GM21717 (cell line): ENCODE measurements at regions not wholly inside any gene's neighbourhood (a gene's known extent, or its start where the extent isn't known, plus 50 kb on each side); places are given as distances from the start of the nearest gene placed in this dataset.
"Not testable (repeated sequence)": the region's sequence is repeated elsewhere in the genome, so short reads cannot be mapped to it uniquely, and the experiment has no call there.

Experiments
- ATAC-seq: cut with Tn5 transposase; IDR thresholded peaks from one replicate; pipeline ENCODE4 v1.9.1; 2021; ENCODE audit warnings: mild to moderate bottlenecking, moderate library complexity; ENCODE audit not compliant: unreplicated experiment

DNA sequence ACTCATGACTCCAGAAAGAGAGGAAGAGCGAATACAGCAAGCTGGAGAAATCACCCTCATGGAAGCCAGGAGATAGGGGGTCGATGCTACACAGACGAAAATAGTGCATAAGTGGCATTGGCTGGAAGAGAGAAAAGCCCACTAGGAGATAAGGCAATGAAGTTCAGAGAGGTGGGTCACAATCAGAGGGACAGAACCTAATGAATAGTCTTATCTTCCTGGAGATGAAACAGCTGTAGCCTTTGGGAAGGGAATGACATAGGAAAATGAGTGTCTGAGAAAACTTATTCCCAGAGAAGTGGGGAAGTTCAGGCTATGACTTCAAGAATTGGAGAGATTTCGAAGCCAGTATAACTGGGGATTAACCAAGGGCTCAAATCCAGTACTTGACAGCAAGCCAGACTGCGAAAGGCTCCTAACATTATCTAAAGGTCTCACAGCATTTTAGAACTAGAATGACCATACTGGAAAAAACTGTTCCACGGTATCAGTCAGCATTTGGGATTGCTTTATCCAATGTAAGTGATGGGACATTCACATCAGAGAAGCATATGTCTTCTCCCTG is 211.1 kb downstream of the ZNF365 start:
- ATAC-seq = no peak

DNA sequence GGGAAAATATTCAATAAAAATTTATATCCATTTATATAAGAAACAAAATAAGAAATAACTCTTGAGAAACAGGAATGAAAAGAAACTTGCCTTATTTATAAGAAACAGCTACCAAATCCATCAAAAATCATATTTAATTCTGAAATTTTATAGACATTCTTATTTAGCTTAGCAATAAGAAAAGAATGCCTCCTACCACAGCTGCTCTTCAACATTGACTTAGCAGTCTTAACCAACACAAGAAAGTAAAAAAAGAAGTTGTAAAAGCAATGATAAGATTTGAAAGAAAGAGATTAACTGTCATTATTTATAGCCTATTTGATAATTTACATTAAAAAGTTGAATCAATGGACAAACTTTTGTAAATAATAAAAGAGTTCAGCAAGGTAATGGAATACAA is 212.8 kb downstream of the ZNF365 start:
- no peak for ATAC-seq

DNA sequence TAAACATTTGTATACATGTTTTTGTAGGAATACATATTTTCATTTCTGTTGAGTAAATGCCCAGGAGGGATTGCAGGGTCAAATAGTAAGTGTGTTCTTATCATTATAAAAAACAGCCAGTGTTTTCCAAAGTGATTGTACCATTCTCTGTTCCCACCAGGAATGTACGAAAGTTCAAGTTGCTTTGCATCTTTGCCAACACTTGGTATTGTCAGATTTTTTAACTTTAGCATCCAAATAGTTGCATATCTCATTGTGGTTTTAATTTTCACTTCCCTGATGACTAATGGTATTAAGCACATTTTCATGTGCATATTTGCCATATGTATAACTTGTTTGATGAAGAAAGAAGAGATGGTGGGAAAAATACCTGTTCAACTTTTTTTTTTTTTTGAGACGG is 213.9 kb downstream of the ZNF365 start:
- ATAC-seq = no peak

DNA sequence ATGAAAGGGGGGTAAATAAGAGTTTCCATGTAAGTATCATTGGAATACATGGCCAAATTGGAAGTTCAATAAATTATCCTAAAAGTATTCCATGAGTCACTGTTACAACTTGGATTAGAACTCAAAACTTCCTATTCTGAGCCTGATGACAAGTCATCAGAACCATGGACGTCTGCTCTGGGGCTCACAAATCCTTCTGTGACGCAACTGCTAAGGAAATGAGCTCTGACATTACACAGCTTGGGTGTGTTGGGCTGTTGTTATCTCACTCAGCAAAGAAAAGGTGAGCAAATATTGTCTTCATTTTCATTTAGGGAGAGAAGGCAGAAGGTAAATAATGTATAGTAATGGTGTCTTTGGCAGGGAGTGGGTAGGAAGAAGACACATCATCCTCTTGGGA is 214.8 kb upstream of the ADO start:
- ATAC-seq = no peak

DNA sequence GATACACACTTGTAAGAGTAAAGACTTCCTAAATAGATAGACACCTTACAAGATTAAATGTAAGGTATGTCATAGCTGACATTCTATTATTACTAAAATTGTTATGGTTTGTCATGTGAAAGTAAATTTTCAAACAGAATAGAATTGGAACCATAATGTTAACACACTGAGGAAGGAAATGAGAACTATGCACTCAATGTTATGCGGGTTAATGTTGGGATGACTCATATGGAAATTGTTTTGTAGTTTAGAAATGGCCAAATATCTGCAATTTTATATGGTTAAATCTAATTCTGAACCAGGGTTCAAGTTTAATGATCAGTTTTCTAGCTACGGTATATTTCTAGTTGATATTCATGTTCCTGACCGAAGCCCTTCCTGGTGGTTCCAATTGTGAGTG is 214.2 kb upstream of the ADO start:
- ATAC-seq = no peak

DNA sequence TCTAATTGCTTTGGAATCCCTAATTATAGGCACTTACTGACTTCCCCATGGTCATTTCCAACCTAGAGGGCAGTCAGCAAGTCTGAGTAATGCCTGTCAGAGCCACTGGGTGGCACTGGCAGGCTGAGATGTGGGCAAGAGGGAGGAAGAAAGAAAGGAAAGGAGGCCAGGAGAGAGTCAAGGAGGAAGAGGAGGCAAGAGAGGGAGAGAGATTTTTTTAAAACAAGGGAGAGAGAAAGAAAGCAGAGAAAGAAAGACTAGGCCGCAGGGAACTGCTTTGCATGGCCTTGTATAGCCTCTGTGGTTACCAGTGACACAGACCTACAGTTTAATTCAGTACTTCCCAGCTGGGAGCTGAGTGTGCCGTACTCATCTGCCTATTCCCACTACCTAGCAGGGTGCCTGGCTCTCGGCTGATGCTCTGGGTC is 210.4 kb upstream of the ADO start:
- no peak for ATAC-seq

DNA sequence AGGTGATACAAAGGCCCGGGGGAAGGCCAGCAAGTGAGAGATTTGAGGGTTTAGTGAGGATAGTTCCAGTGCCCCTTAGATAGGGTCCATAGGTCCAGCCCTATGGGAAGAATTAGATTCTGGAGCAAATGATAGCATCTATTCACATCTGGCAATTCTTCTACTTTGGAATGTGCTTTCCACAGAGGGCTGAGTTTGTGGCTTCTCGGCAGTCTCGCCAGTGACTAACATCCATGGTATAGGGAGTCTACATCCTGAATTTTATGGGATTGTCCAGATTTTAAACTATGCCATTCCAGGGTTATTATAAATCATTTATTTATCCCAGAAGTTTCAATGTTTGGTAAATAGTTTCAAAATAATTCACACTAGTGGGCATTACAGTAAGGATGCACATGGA is 207.3 kb upstream of the ADO start:
- ATAC-seq = no peak

DNA sequence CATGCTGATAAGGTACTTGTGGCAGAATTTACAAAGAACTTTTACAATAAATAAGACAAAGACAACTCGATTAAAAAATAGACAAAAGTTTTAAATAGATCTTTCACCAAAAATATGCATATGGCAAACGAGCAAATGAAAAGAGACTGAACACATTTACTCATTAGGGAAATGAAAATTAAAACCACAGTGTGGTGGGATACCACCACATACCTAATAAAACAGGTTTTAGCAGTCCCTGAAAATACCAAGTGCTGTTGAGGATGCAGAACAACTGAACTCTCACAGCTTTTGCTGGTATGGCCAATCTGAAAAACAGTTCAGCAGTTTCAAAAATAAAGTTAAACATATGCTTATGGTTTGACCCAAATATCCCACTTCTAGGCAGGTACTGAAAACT is 205.4 kb upstream of the ADO start:
- ATAC-seq = no peak

DNA sequence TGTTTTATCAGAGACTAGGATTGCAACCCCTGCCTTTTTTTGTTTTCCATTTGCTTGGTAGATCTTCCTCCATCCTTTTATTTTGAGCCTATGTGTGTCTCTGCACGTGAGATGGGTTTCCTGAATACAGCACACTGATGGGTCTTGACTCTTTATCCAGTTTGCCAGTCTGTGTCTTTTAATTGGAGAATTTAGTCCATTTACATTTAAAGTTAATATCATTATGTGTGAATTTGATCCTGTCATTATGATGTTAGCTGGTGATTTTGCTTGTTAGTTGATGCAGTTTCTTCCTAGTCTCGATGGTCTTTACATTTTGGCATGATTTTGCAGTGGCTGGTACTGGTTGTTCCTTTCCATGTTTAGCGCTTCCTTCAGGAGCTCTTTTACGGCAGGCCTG is 198.0 kb upstream of the ADO start:
- ATAC-seq = not testable (repeated sequence)

DNA sequence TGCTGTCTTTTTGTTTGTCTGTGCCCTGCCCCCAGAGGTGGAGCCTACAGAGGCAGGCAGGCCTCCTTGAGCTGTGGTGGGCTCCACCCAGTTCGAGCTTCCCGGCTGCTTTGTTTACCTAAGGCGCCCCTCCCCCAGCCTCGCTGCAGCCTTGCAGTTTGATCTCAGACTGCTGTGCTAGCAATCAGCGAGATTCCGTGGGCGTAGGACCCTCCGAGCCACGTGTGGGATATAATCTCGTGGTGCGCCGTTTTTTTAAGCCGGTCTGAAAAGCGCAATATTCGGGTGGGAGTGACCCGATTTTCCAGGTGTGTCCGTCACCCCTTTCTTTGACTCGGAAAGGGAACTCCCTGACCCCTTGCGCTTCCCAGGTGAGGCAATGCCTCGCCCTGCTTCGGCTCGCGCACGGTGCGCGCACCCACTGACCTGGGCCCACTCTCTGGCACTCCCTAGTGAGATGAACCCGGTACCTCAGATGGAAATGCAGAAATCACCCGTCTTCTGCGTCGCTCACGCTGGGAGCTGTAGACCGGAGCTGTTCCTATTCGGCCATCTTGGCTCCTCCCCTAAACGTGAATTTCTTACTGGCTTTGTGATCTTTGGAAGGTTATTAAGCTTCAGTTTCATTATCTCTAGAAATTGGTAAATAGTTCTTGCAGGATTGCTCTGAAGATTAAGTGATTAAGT is 196.2 kb upstream of the ADO start:
- ATAC-seq = not testable (repeated sequence)

DNA sequence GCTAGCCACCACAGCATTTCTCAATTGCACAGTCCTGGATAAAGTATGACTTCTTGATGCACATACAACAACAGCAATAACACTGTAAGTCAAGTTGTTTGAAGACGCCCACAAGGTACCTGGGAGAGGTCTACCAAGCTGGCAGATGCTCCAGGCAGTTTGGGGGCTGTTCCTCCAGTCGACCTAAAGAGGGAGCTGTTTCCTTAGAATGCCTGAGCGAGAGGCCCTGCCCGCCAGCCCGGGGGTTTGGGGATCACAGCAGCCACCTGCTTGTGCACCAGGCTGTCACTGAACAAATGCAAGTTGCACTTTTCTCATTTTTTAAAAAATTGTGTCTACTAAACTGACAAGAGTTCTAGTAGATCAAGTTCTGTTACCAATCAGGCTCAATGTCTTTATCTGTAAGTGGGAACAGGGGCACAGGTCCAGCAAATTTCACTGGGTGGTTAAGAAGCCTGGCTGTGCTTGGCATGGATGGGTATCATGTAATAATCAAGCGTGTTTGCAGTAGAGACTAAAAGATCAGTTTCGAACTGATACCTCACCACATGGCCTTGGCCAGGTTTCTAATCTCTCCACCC is 193.8 kb upstream of the ADO start:
- ATAC-seq = peak; percentile 89

DNA sequence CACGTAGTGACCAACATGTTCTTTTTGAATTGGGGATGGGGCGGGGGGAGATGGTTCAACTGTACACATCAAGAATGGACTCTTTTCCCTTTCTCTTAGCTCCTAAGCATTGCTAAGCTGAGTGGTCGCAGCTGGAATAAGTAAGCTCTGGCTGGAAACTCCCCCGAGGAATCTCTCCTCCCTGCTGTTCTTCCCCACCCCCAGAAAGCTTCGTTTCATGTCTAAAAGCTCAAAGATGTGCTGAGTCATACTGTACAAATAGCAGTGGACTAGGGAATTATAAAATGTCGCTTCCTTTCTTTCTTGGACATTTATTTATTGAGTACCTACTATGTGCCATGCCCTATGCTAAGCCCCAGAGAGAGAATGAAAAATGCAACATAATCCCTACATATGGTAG is 191.1 kb upstream of the ADO start:
- ATAC-seq = no peak

DNA sequence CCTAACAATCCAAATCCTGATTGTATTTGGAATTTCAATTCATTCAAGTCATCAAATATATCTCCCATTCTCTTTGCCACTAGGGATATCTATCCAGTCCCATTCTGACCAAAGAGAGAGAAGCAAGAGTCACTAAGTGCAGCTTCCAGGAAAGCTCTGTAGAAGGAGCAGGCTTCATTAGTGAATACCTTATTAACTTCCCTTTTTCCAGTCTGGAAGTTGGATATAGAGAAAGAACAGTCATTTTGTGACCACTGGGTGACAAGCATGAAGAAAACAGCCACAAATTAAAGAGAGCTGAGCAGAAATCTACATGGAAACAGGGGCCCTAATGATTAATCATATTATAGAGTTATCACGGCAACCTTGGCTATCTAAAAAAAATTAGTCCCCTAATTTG is 190.7 kb upstream of the ADO start:
- no peak for ATAC-seq

DNA sequence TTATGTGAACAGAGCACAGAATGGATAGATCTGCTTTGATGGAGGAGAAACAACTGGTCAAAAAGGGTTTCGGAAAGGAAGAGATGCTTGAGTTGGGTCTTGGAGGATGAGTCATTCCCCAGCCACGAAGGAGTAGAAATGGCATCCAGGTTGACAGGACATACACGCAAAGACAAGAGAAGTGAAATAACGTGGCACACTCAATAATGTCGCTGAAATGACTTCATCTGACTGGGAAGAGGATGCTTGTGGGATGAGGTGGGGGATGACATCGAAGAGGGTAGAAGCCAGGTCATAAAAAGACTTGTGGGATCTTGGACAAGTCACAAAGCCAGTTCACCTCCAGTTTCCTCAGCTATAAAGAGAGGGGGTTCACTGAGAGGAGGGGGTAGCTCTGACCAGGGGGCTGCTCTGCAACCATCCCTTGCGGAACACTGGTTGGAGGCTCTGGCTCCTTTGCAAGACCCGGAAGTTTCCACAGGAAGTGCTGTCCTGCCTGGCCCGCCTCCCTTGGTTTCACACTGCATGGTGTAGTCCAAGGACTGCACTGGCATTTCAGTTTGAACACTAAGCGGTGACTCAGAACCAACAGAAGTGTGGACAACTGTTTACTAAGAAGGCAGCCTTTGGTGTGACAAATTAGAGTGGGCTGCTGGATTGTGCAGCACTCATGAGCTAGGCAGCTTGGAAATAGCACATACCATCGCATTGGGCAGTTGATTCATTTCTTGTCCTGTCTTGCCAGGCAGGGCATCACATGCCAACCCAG is 189.9 kb upstream of the ADO start:
- ATAC-seq = no peak

DNA sequence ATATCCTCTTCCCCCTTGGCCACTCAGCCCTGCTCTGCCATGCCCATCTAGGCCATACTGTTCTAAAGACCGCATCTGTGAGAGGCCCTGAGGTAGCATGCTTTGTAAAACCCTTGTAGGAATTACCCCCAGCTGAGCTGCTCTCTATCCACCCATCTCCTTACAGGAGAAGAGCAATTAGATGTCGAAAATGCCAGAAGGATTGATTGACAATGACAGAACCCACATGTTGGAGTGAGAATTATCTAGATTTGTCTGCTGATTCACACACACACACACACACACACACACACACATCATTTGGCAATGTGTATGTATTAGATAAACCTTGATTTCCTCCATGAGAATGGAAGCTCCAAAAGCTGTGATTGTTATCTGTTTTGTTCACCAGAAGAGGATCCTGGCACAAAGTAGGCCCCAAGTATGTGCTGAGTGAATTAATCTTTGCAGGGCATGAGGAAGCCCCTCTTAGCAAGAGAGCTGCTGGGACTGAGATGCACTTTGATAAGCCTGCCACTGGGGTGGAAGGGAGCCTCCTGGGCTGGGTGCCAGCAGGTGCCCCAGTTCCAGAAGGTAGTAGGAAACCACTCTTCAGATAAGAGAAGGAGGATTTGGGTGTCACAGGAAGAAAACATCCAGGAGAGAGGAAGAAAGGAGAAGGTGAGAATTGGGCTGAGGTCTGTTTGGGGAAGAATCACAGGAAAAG is 187.5 kb upstream of the ADO start:
- no peak for ATAC-seq

DNA sequence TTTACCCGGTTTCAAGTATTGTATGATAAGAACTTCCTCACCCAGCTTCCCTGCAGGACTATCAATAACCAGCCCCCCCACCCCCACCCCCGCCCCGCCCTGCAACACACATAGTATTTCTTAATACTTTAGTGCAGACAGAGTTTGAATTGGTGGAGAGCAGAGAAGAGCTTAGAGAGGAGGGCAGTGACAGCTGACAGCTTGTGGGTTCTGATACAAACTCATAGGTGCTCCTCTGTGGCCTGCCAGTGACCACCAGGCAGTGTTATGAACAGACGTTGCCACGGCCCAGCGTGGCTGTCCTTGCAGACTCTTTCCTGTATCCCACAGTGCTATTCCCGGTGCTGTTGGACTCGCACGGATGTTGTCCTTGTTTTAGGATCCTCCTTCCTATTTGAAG is 186.9 kb upstream of the ADO start:
- ATAC-seq = no peak

DNA sequence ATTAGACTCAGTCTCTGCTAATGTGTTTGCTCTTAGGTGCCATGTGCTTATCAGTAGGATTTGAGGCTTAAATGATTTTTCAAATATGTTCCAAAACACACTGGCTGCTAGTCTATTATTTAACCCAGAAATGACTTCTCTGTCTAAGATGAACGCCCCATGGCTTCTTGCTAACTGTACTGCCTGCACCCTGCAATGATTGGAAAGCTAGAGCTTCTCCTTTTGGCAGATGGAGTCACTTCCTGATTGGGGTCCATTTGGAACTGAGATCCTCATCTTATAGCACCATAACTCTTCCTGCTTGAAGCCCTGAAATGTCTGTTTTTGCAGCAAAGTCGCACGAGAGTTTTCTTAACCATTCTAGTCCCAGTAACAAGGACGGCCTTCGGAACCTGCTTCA is 186.5 kb upstream of the ADO start:
- ATAC-seq = no peak

DNA sequence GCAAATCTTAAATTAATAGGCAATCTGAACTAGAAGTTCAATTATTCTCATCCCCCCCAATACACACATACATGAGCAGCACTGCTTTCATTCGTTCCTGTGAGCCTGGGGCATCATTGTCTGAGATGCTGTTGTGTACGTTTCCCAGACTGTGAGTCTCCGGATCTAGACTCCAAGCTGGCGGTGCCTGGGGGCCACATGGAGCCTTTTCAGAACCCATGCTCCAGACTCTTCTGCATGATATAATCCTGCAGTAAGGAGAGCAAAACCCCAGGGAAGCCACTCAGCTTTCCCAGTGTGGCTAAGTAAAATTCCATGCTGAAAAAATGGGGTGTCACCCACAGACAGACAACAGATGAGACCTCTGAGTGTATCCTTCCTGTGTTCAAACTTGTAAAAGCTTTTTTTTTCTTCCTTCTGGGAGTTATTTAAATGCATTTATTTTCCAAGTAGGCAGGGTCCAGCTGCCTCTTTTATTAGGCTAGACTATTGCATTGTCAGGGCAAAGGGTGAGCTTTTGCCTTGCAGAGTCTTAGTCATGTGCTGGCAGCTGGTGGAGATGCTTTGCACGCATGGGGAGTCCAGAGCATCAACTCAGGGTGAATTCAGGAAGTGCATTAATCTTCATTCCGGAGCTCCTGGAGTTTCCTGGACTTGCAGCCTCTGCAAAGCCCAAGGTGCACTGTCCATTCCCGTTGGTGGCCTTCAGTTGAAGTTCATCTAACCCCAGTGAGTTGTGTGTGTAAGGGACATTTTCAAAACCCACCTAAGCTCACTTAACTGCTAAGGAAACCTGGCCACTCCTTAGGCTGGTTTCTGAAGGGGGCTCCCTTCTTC is 185.7 kb upstream of the ADO start:
- peak; percentile 63 for ATAC-seq

DNA sequence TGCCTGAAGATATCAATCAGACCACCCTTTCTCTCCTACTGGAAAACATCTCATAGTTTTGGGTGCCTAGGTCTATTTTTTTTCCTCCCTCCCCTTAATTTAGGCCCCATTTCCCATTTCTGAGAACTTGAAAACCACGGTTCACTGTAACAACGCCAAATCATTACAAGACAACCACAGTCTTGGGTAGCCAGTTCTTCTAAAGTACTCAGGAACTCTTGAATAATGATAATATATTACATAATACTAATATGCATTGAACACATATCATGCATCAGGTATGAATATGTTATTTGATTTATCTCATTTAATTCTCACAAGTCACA is 185.1 kb upstream of the ADO start:
- ATAC-seq = no peak

DNA sequence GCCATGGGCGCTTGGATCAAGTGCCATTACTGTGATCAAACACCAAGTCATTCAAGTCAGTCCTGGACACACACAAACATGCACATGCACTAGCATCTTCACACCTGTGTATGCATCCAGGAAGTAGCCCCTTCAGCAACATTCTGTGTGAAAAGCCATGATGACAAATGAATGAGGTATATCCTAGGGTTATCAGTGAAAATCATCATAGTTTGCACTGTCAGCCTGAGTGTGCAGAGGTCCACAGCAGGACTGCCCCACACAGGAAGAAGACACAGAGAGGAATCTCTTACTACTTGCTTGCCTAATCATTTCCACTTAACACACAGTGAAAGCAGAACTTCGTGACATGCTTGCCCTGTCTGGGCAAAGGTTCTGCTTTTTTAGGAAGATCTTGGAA is 184.0 kb upstream of the ADO start:
- no peak for ATAC-seq

DNA sequence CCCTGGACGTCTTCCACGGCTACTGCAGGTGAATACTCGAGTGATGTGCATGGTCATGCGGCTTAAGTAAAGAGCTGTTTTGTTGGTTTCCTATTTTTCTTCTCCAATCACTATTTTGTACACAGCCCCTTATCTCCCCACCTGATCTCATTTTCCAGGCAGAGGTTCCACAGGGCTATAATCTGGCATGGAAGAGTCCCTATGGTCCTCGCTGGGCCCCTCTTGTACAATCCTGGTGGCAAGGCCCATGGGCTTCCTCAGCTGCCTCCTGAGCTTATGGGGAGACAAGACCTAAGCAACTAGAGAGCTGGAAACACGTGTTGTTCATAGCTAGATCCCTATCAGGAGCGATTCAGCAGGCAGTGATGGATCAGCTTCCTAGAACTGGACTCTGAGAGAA is 181.3 kb upstream of the ADO start:
- ATAC-seq = no peak
